ENCODE measurements at regions not wholly inside any gene's neighbourhood (a gene's known extent, or its start where the extent isn't known, plus 50 kb on each side); places are given as distances from the start of the nearest gene placed in this dataset.

GRCh38 chr18:34522603-34523002, 187.5 kb upstream of the DTNA start:
- TF ChIP-seq CTCF (conservative IDR thresholded peaks at IDR 0.05; ENCODE audit: low read length) (no peak), EZH2phosphoT487 (IDR thresholded peaks at IDR 0.05; ENCODE audit: borderline replicate concordance, low read depth, low read length) (no peak)
